Stimulated activated CD4-positive, alpha-beta T cell treated with anti-CD3 and anti-CD28 coated beads, Interleukin-12 subunit alpha, Interleukin-12 subunit beta, amount 100 ng/mL, for 48 hours (primary cell): ENCODE measurements at regions not wholly inside any gene's neighbourhood (a gene's known extent, or its start where the extent isn't known, plus 50 kb on each side); places are given as distances from the start of the nearest gene placed in this dataset.
"Not testable (repeated sequence)": the region's sequence is repeated elsewhere in the genome, so short reads cannot be mapped to it uniquely, and the experiment has no call there.

Experiments used
- DNase-seq, 3 donors: peaks; one replicate each; pipeline ENCODE4 v3.0.0-alpha.2; 2020; ENCODE audit warnings: low read depth in 2 of 3, low spot score in 1 of 3

GRCh38 chr5:77910602-77911188 lies 134.6 kb upstream of the TBCA start:
- DNase-seq = no peak

GRCh38 chr5:77909237-77909636 lies 133.1 kb upstream of the TBCA start:
- DNase-seq = no peak

- DNase-seq = no peak
These were observed 132.6 kb upstream of the TBCA start for GRCh38 chr5:77908787-77909186.

- no peak for DNase-seq
These were observed 131.6 kb upstream of the TBCA start for GRCh38 chr5:77907786-77908185.

- no peak for DNase-seq
These were observed 130.7 kb upstream of the TBCA start for GRCh38 chr5:77906806-77907205.

- DNase-seq = no peak
These were observed 128.2 kb upstream of the TBCA start for GRCh38 chr5:77904362-77904761.

- DNase-seq = no peak
These were observed 124.6 kb upstream of the TBCA start for GRCh38 chr5:77900691-77901090.

GRCh38 chr5:77898385-77898784 lies 122.2 kb upstream of the TBCA start:
- no peak for DNase-seq

GRCh38 chr5:77896338-77896737 lies 120.2 kb upstream of the TBCA start:
- no peak for DNase-seq

GRCh38 chr5:77894103-77894502 lies 118.0 kb upstream of the TBCA start:
- not testable (repeated sequence) for DNase-seq

GRCh38 chr5:77893225-77893860 lies 117.2 kb upstream of the TBCA start:
- no peak for DNase-seq

- no peak for DNase-seq
These were observed 116.2 kb upstream of the TBCA start for GRCh38 chr5:77892061-77893010.

GRCh38 chr5:77885519-77885918 lies 109.4 kb upstream of the TBCA start:
- DNase-seq = no peak

- DNase-seq = peak; percentile 10 to 31 (median 15)
These were observed 106.6 kb upstream of the TBCA start for GRCh38 chr5:77882670-77883257.

GRCh38 chr5:77881528-77881927 lies 105.4 kb upstream of the TBCA start:
- no peak for DNase-seq

GRCh38 chr5:77877516-77878355 lies 101.6 kb upstream of the TBCA start:
- DNase-seq = no peak

GRCh38 chr5:77876862-77877502 lies 100.8 kb upstream of the TBCA start:
- no peak for DNase-seq

GRCh38 chr5:77876316-77876715 lies 100.2 kb upstream of the TBCA start:
- DNase-seq = no peak

GRCh38 chr5:77874691-77875090 lies 98.6 kb upstream of the TBCA start:
- no peak for DNase-seq

- DNase-seq = no peak
These were observed 97.1 kb upstream of the TBCA start for GRCh38 chr5:77873239-77873638.
